ENCODE measurements at regions not wholly inside any gene's neighbourhood (a gene's known extent, or its start where the extent isn't known, plus 50 kb on each side); places are given as distances from the start of the nearest gene placed in this dataset.

- no peak for DNase-seq (ENCODE audit: low read depth)
- no peaks in the 10 kb centered on the region for H3K9me3 ChIP-seq (ENCODE audit: insufficient read depth, low read depth, low read length)
- no peak overlapping the region for H2AFZ ChIP-seq (ENCODE audit: low read depth, low read length)
- H3K27ac ChIP-seq (ENCODE audit: low read depth, low read length): no peak overlapping the region
- no peak overlapping the region for H3K9ac ChIP-seq (ENCODE audit: low read length)
- no peak overlapping the region for H3K4me2 ChIP-seq (ENCODE audit: low read length)
- no peaks in the 10 kb centered on the region for H3K36me3 Mint-ChIP-seq (ENCODE audit: low read depth, unreplicated experiment)
- no peaks in the 10 kb centered on the region for H3K36me3 ChIP-seq (ENCODE audit: insufficient read depth, low read length)
- H3K27ac Mint-ChIP-seq (ENCODE audit: unreplicated experiment): no peak overlapping the region
- H3K79me2 ChIP-seq (ENCODE audit: insufficient read depth, low read length): no peaks in the 10 kb centered on the region
- H3K4me1 ChIP-seq (ENCODE audit: insufficient read depth, low read length): no peaks in the 10 kb centered on the region
- no peak for TF ChIP-seq EZH2 (IDR thresholded peaks at IDR 0.05; ENCODE audit: insufficient read depth, low read length)
- no peak for TF ChIP-seq CTCF (IDR thresholded peaks at IDR 0.05; ENCODE audit: insufficient read depth, low read depth, low read length)
- no peaks in the 10 kb centered on the region for H3K4me1 Mint-ChIP-seq (ENCODE audit: low read depth, unreplicated experiment)
- FAIRE-seq: no peak
- H3K4me3 Mint-ChIP-seq (ENCODE audit: unreplicated experiment): no peak overlapping the region
- no peaks in the 10 kb centered on the region for H3K27me3 Mint-ChIP-seq (ENCODE audit: low read depth, unreplicated experiment)
- H3K27me3 ChIP-seq (ENCODE audit: insufficient read depth, low read length): no peaks in the 10 kb centered on the region
- H4K20me1 ChIP-seq (ENCODE audit: insufficient read depth, low read length): no peaks in the 10 kb centered on the region
- no peak overlapping the region for H3K4me3 ChIP-seq (ENCODE audit: insufficient read depth, low read depth, low read length)
- H3K9me3 Mint-ChIP-seq (ENCODE audit: unreplicated experiment): no peaks in the 10 kb centered on the region
Observed at GRCh38 chr3:144282313-144282712, 310.7 kb downstream of the DIPK2A start.

GRCh38 chr3:144286235-144286910 lies 314.8 kb downstream of the DIPK2A start:
- no peak overlapping the region for H3K27ac Mint-ChIP-seq (ENCODE audit: unreplicated experiment)

GRCh38 chr3:144287001-144287400 lies 315.4 kb downstream of the DIPK2A start:
- no peak overlapping the region for H3K4me3 ChIP-seq (ENCODE audit: insufficient read depth, low read depth, low read length)
- Mint-ChIP-seq H3K4me1 (ENCODE audit: low read depth, unreplicated experiment) (no peaks in the 10 kb centered on the region), H3K27me3 (ENCODE audit: low read depth, unreplicated experiment) (no peaks in the 10 kb centered on the region), H3K4me3 (ENCODE audit: unreplicated experiment) (no peak overlapping the region), H3K36me3 (ENCODE audit: low read depth, unreplicated experiment) (no peaks in the 10 kb centered on the region), H3K9me3 (ENCODE audit: unreplicated experiment) (peaks cover 6% of the 10 kb centered on the region), H3K27ac (ENCODE audit: unreplicated experiment) (no peak overlapping the region)
- FAIRE-seq (no peak), DNase-seq (ENCODE audit: low read depth) (no peak)
- no peaks in the 10 kb centered on the region for H3K9me3 ChIP-seq (ENCODE audit: insufficient read depth, low read depth, low read length)
- no peak for TF ChIP-seq EZH2 (IDR thresholded peaks at IDR 0.05; ENCODE audit: insufficient read depth, low read length)
- no peak for TF ChIP-seq CTCF (IDR thresholded peaks at IDR 0.05; ENCODE audit: insufficient read depth, low read depth, low read length)
- no peak overlapping the region for H3K4me2 ChIP-seq (ENCODE audit: low read length)
- no peak overlapping the region for H2AFZ ChIP-seq (ENCODE audit: low read depth, low read length)
- H3K4me1 ChIP-seq (ENCODE audit: insufficient read depth, low read length): no peaks in the 10 kb centered on the region
- no peak overlapping the region for H3K27ac ChIP-seq (ENCODE audit: low read depth, low read length)
- no peaks in the 10 kb centered on the region for H3K79me2 ChIP-seq (ENCODE audit: insufficient read depth, low read length)
- H4K20me1 ChIP-seq (ENCODE audit: insufficient read depth, low read length): no peaks in the 10 kb centered on the region
- H3K36me3 ChIP-seq (ENCODE audit: insufficient read depth, low read length): no peaks in the 10 kb centered on the region
- no peaks in the 10 kb centered on the region for H3K27me3 ChIP-seq (ENCODE audit: insufficient read depth, low read length)
- H3K9ac ChIP-seq (ENCODE audit: low read length): no peak overlapping the region

More at GRCh38 chr3:144286235-144286910, 314.8 kb downstream of the DIPK2A start:
- Histone ChIP-seq H3K27me3 (ENCODE audit: insufficient read depth, low read length) (no peaks in the 10 kb centered on the region), H3K9ac (ENCODE audit: low read length) (no peak overlapping the region), H3K36me3 (ENCODE audit: insufficient read depth, low read length) (no peaks in the 10 kb centered on the region), H3K4me3 (ENCODE audit: insufficient read depth, low read depth, low read length) (no peak overlapping the region), H4K20me1 (ENCODE audit: insufficient read depth, low read length) (no peaks in the 10 kb centered on the region), H3K4me1 (ENCODE audit: insufficient read depth, low read length) (no peaks in the 10 kb centered on the region), H3K4me2 (ENCODE audit: low read length) (no peak overlapping the region), H3K27ac (ENCODE audit: low read depth, low read length) (no peak overlapping the region), H2AFZ (ENCODE audit: low read depth, low read length) (no peak overlapping the region), H3K9me3 (ENCODE audit: insufficient read depth, low read depth, low read length) (no peaks in the 10 kb centered on the region), H3K79me2 (ENCODE audit: insufficient read depth, low read length) (no peaks in the 10 kb centered on the region)
- Mint-ChIP-seq H3K4me3 (ENCODE audit: unreplicated experiment) (no peak overlapping the region), H3K9me3 (ENCODE audit: unreplicated experiment) (peaks cover 4% of the 10 kb centered on the region), H3K36me3 (ENCODE audit: low read depth, unreplicated experiment) (no peaks in the 10 kb centered on the region), H3K27me3 (ENCODE audit: low read depth, unreplicated experiment) (no peaks in the 10 kb centered on the region), H3K4me1 (ENCODE audit: low read depth, unreplicated experiment) (no peaks in the 10 kb centered on the region)
- DNase-seq (ENCODE audit: low read depth): no peak
- TF ChIP-seq EZH2 (IDR thresholded peaks at IDR 0.05; ENCODE audit: insufficient read depth, low read length): no peak
- FAIRE-seq: no peak

All from astrocyte (in vitro differentiated cells and primary cell).